AG04450 (cell line): ENCODE measurements at regions not wholly inside any gene's neighbourhood (a gene's known extent, or its start where the extent isn't known, plus 50 kb on each side); places are given as distances from the start of the nearest gene placed in this dataset.

Source experiments
- CTCF ChIA-PET: fragments of 300-600, 350-600 bp; formaldehyde crosslinking; extraction: SDS; loops from one replicate; lab custom pipeline; 2022; ENCODE audit warnings: antibody characterized with exemption, inconsistent platforms; lab: Charles Lee
- POLR2A ChIA-PET: fragments of 350-600 bp; formaldehyde crosslinking; extraction: SDS; loops from one replicate; lab custom pipeline; 2021; ENCODE audit warnings: antibody characterized with exemption, inconsistent platforms; lab: Yijun Ruan, JAX
- DNase-seq: peaks from one replicate; pipeline ENCODE4 v3.0.0-alpha.2; 2011; ENCODE audit warnings: low read depth, low spot score
- H3K27ac ChIP-seq: one replicate; pipeline ENCODE4 v1.5.1; 2012; ENCODE audit warnings: low read depth, low read length, control low read depth
- H3K27me3 ChIP-seq: one replicate; pipeline ENCODE4 v1.6.0; 2012; ENCODE audit warnings: low read length; ENCODE audit not compliant: control insufficient read depth, insufficient read depth
- H3K4me3 ChIP-seq: 2 replicates; pipeline ENCODE4 v1.5.1; 2011; ENCODE audit warnings: mild to moderate bottlenecking, low read depth, low read length, control low read depth
- H3K9me3 ChIP-seq: 2 replicates; pipeline ENCODE4 v1.5.1; 2012; ENCODE audit warnings: low read length; ENCODE audit not compliant: control insufficient read depth, insufficient read depth
- CTCF ChIP-seq: IDR thresholded peaks from 2 replicates; pipeline ENCODE4 v1.5.1; 2011; ENCODE audit warnings: low read depth, low read length, control low read depth, inconsistent platforms

GRCh38 chr12:115507951-115508722 lies 769.4 kb downstream of the MED13L start:
- peaks cover 2% of the 10 kb centered on the region for H3K27me3 ChIP-seq
- no peak for TF ChIP-seq CTCF
- no peak overlapping the region for H3K4me3 ChIP-seq
- H3K9me3 ChIP-seq = no peaks in the 10 kb centered on the region; the same call in 1 of the 2 replicates
- CTCF ChIA-PET = no interaction called here
- DNase-seq = no peak
- no peak overlapping the region for H3K27ac ChIP-seq
- POLR2A ChIA-PET = no interaction called here

GRCh38 chr12:115507560-115507889 lies 770.0 kb downstream of the MED13L start:
- DNase-seq = no peak

GRCh38 chr12:115506822-115507559 lies 770.5 kb downstream of the MED13L start:
- no peak for DNase-seq
- no peaks in the 10 kb centered on the region for H3K27me3 ChIP-seq
- H3K9me3 ChIP-seq = no peaks in the 10 kb centered on the region
- TF ChIP-seq CTCF = no peak
- no peak overlapping the region for H3K27ac ChIP-seq
- ChIA-PET POLR2A (no interaction called here), CTCF (no interaction called here)
- H3K4me3 ChIP-seq = no peak overlapping the region

More at GRCh38 chr12:115507560-115507889, 770.0 kb downstream of the MED13L start:
- Histone ChIP-seq H3K9me3 (no peaks in the 10 kb centered on the region), H3K27me3 (no peaks in the 10 kb centered on the region), H3K4me3 (no peak overlapping the region), H3K27ac (no peak overlapping the region)
- POLR2A ChIA-PET = no interaction called here
- CTCF ChIA-PET = no interaction called here
- TF ChIP-seq CTCF = no peak

GRCh38 chr12:115504306-115505290 lies 772.9 kb downstream of the MED13L start:
- Histone ChIP-seq H3K27ac (no peak overlapping the region), H3K9me3 (no peaks in the 10 kb centered on the region), H3K27me3 (no peaks in the 10 kb centered on the region), H3K4me3 (no peak overlapping the region)
- no peak for TF ChIP-seq CTCF
- ChIA-PET POLR2A (no interaction called here), CTCF (interaction anchor here (0.6 kb wide), 1 partner anchor 789 kb away, joined by 5 read pairs; no protein-coding TSS in a partner anchor)
- no peak for DNase-seq
